ENCODE measurements at regions not wholly inside any gene's neighbourhood (a gene's known extent, or its start where the extent isn't known, plus 50 kb on each side); places are given as distances from the start of the nearest gene placed in this dataset.

DNA sequence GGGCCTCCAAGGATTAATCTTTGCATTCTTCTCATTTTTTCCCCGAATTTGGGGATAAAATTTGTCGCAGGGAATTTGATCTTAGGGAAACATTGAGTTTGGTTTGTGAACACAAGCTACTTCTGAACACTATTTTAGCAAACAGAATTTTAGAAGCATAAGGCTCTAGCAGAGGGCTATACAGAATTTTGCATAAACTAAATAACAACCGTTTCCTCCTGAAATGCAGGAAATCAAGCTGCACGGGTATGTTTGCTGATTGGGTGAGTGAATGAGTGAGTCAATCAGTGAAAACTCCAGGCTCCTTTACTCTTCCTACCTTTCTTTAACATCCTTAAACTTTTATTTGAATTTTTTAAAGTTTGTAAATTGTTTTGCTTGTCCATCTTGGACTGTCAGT, 81.3 kb upstream of the GNAO1 start:
- ChIA-PET POLR2A (no interaction called here), CTCF (interaction anchor here (1.3 kb wide), 1 partner anchor 8 kb away, joined by 4 read pairs; no protein-coding TSS in a partner anchor)
- TF ChIP-seq, protein P1, sequence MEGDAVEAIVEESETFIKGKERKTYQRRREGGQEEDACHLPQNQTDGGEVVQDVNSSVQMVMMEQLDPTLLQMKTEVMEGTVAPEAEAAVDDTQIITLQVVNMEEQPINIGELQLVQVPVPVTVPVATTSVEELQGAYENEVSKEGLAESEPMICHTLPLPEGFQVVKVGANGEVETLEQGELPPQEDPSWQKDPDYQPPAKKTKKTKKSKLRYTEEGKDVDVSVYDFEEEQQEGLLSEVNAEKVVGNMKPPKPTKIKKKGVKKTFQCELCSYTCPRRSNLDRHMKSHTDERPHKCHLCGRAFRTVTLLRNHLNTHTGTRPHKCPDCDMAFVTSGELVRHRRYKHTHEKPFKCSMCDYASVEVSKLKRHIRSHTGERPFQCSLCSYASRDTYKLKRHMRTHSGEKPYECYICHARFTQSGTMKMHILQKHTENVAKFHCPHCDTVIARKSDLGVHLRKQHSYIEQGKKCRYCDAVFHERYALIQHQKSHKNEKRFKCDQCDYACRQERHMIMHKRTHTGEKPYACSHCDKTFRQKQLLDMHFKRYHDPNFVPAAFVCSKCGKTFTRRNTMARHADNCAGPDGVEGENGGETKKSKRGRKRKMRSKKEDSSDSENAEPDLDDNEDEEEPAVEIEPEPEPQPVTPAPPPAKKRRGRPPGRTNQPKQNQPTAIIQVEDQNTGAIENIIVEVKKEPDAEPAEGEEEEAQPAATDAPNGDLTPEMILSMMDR (IDR thresholded peaks at IDR 0.05; ENCODE audit: control extremely low read depth, extremely low read depth, low read depth, missing control alignments): no peak
- DNase-seq (ENCODE audit: extremely low spot score): no peak

DNA sequence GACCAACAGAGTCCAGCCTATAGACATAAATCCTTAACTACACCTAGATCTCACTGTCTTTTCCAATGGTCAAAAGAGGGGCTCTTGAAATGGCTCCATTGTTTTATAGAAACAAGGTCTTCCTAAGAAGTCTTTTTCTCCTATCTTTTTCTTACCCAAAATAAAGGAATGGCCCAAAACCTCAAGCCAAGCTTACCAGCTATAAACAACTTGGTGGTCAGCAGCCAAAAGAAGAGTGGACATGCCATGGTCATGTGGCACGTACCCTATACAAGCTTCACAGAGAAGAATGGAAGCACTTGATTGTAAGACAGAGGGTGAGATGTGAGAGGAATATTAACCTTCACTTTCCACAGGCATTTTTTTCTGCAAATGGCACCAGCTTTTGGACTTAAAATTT, 82.1 kb upstream of the GNAO1 start:
- ChIA-PET POLR2A (no interaction called here), CTCF (interaction anchor here (1.3 kb wide), 1 partner anchor 9 kb away, joined by 4 read pairs; no protein-coding TSS in a partner anchor)
- TF ChIP-seq, protein P1 (IDR thresholded peaks at IDR 0.05; ENCODE audit: control extremely low read depth, extremely low read depth, low read depth, missing control alignments): no peak
- DNase-seq (ENCODE audit: extremely low spot score): no peak

DNA sequence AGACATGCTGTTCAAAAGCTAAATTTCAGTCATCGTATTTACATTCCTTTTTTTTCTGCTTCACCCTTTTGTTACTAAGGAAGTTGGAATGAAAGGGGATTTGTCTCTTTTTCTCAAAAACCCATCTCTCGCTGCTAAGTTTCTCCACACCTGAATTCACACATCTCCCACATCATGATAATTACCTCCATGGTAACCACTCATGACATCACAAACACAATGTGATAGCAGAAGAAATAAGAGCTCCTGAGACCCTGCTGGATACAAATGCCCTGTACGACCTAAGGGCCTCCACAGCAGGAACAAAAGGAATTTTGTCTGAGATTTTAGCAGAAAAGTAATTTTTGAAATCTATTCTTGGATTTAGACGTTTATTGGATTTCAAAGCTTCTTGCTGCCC, 82.6 kb upstream of the GNAO1 start:
- DNase-seq (ENCODE audit: extremely low spot score): no peak
- ChIA-PET CTCF (interaction anchor here (1.3 to 1.5 kb wide), 2 partner anchors 9 to 25 kb away, joined by 4 read pairs; no protein-coding TSS in a partner anchor), POLR2A (no interaction called here)
- TF ChIP-seq, protein P1 (IDR thresholded peaks at IDR 0.05; ENCODE audit: control extremely low read depth, extremely low read depth, low read depth, missing control alignments): no peak

DNA sequence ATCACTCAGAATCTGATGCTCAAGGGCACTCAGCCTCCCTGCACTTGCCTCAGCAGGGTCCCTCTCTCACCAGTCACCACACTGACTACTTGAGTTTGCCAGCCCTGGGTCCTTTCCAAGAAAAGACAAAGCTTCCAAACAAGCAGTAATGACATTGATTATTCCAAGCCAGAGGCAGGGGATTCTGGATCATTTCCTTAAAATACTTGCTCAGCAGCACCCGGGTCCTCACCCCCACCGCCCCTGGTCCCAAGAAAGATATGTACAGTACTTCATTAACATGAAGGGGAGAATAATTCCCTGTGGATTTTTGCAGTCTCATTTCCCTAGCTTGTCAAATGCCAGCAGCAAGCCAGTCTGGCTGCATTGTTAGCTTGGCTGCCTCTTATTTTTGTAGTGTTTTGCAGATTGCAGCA, 83.2 kb upstream of the GNAO1 start:
- ChIA-PET POLR2A (no interaction called here), CTCF (interaction anchor here (0.7 to 1.6 kb wide), 3 partner anchors 9 to 24 kb away, joined by 3 to 4 read pairs (median 3); no protein-coding TSS in a partner anchor)
- DNase-seq (ENCODE audit: extremely low spot score): no peak
- TF ChIP-seq, protein P1 (IDR thresholded peaks at IDR 0.05; ENCODE audit: control extremely low read depth, extremely low read depth, low read depth, missing control alignments): no peak

DNA sequence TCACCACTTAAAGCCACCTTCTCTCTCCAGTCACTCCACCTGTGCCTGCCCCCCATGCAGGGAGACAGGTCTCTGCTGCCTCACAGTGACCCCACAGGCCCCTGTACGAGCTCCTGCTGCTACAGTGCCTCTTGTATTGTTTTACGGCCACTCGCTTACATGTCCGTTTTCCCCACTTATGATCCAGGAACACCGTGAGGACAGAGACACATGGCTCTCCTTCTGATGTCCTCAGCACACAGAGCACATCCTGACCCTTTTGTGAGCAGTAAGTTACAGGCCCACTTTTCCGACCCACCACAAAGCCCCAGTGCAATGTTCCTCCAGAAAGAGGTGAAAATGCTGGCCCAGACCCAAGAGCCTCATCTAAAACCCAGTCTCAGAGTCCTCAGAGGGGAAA, 84.8 kb upstream of the GNAO1 start:
- TF ChIP-seq, protein P1 (IDR thresholded peaks at IDR 0.05; ENCODE audit: control extremely low read depth, extremely low read depth, low read depth, missing control alignments): no peak
- ChIA-PET CTCF (interaction anchor here (1.3 kb wide), 1 partner anchor 11 kb away, joined by 3 read pairs; no protein-coding TSS in a partner anchor), POLR2A (no interaction called here)
- DNase-seq (ENCODE audit: extremely low spot score): no peak

DNA sequence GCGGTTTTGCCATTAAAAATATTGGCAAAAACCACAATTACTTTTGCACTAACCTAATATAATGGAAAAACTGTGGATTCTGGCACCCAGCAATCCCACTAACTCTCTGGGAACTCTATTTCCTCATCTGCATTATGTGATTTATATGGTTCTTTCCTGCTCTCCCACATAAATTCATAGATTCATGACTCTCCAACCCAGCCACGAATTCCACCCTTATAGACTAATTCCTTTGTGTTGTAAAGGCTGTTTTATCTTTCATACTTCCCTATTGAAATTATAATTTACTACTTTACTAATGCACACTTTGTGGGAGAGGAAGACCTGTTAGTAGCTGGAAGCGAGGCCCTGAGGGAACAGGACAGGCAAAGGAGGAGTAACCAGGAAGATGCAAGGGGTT, 88.4 kb upstream of the GNAO1 start:
- DNase-seq (ENCODE audit: extremely low spot score): no peak
- TF ChIP-seq, protein P1 (IDR thresholded peaks at IDR 0.05; ENCODE audit: control extremely low read depth, extremely low read depth, low read depth, missing control alignments): no peak
- CTCF ChIA-PET: no interaction called here
- POLR2A ChIA-PET: no interaction called here

All from GM10248 (cell line).